ENCODE measurements at regions not wholly inside any gene's neighbourhood (a gene's known extent, or its start where the extent isn't known, plus 50 kb on each side); places are given as distances from the start of the nearest gene placed in this dataset.

GRCh38 chr7:116340201-116340847 is 130.0 kb downstream of the TES start:
- no peak for DNase-seq
- TF ChIP-seq CTCF (IDR thresholded peaks at IDR 0.05) (no peak), POLR2A (IDR thresholded peaks at IDR 0.05) (no peak)
- Histone ChIP-seq H3K4me3 (no peak overlapping the region), H3K27ac (peak overlapping the region; percentile 66 to 73), H3K4me1 (no peaks in the 10 kb centered on the region), H3K27me3 (no peaks in the 10 kb centered on the region), H3K36me3 (no peaks in the 10 kb centered on the region), H3K9me3 (no peaks in the 10 kb centered on the region)
- intact Hi-C loops (cut with DNase I; ENCODE audit: low total_unique reads), result no loop called here

GRCh38 chr7:116340943-116341907 is 130.9 kb downstream of the TES start:
- Histone ChIP-seq H3K9me3 (no peaks in the 10 kb centered on the region), H3K36me3 (no peaks in the 10 kb centered on the region), H3K4me1 (no peaks in the 10 kb centered on the region), H3K27me3 (no peaks in the 10 kb centered on the region), H3K4me3 (no peak overlapping the region), H3K27ac (peak overlapping the region; percentile 66 to 73)
- no peak for DNase-seq
- TF ChIP-seq POLR2A (IDR thresholded peaks at IDR 0.05) (no peak), CTCF (IDR thresholded peaks at IDR 0.05) (no peak)
- intact Hi-C loops (cut with DNase I; ENCODE audit: low total_unique reads), result no loop called here

- intact Hi-C loops (cut with DNase I; ENCODE audit: low total_unique reads), result no loop called here
- no peak overlapping the region for H3K4me3 ChIP-seq
- no peaks in the 10 kb centered on the region for H3K9me3 ChIP-seq
- H3K27ac ChIP-seq, result peak overlapping the region; percentile 66 to 73
- no peaks in the 10 kb centered on the region for H3K27me3 ChIP-seq
- TF ChIP-seq CTCF (IDR thresholded peaks at IDR 0.05), result no peak
- H3K4me1 ChIP-seq, result no peaks in the 10 kb centered on the region
- DNase-seq, result no peak
- H3K36me3 ChIP-seq, result no peaks in the 10 kb centered on the region
These were observed 131.8 kb downstream of the TES start for GRCh38 chr7:116342125-116342524.

- H3K9me3 ChIP-seq, result no peaks in the 10 kb centered on the region
- intact Hi-C loops (cut with DNase I; ENCODE audit: low total_unique reads), result no loop called here
- no peaks in the 10 kb centered on the region for H3K27me3 ChIP-seq
- TF ChIP-seq POLR2A (IDR thresholded peaks at IDR 0.05) (no peak), CTCF (IDR thresholded peaks at IDR 0.05) (no peak)
- no peaks in the 10 kb centered on the region for H3K36me3 ChIP-seq
- no peaks in the 10 kb centered on the region for H3K4me1 ChIP-seq
- H3K4me3 ChIP-seq, result no peak overlapping the region
- H3K27ac ChIP-seq, result no peak overlapping the region
- DNase-seq, result no peak
These were observed 137.0 kb downstream of the TES start for GRCh38 chr7:116347151-116347832.

Measured in uterus (tissue), 3 donors.